H1 (cell line): ENCODE measurements at regions not wholly inside any gene's neighbourhood (a gene's known extent, or its start where the extent isn't known, plus 50 kb on each side); places are given as distances from the start of the nearest gene placed in this dataset.
A peak's percentile ranks its signal among the peaks of the same experiment; 100 is the strongest.

ENCODE experiments used
- CTCF ChIA-PET: fragments of 300-600 bp; sonication (Branson Sonifier 250); formaldehyde crosslinking; loops from one replicate; lab custom pipeline; 2021; ENCODE audit not compliant: partially characterized antibody; lab: Charles Lee
- POLR2A ChIA-PET: fragments of 300-600 bp; sonication (Branson Sonifier 250); formaldehyde crosslinking; loops from one replicate; lab custom pipeline; 2021; ENCODE audit warnings: inconsistent platforms; ENCODE audit not compliant: partially characterized antibody; lab: Charles Lee
- DNase-seq, 2 experiments: peaks; one replicate each; pipeline versions ENCODE4 v3.0.0 to v3.0.0-alpha.2; 2010 to 2022; ENCODE audit warnings: low spot score in 2 of 2, low read depth in 1 of 2, mixed read lengths in 1 of 2
- FAIRE-seq: peaks from 2 replicates; lab custom pipeline; 2011; peaks lifted over from hg19 to GRCh38; lab: Jason Lieb, UNC
- H2AFZ ChIP-seq: 2 replicates; pipeline ENCODE4 v1.8.1; 2012; ENCODE audit warnings: low read length, inconsistent platforms
- H2AK5ac ChIP-seq: 2 replicates; pipeline ENCODE4 v1.6.1; 2013; ENCODE audit warnings: low read depth, low read length
- H2BK120ac ChIP-seq: replicated peaks from 2 replicates; pipeline ENCODE3; 2013; ENCODE audit warnings: low read depth, low read length, inconsistent platforms
- H2BK12ac ChIP-seq: 2 replicates; pipeline ENCODE4 v1.6.1; 2013; ENCODE audit warnings: low read depth, low read length
- H2BK15ac ChIP-seq: 2 replicates; pipeline ENCODE4 v1.6.1; 2013; ENCODE audit warnings: low read length
- H2BK20ac ChIP-seq: 2 replicates; pipeline ENCODE4 v1.6.1; 2013; ENCODE audit warnings: low read length
- H2BK5ac ChIP-seq: 2 replicates; pipeline ENCODE4 v1.6.1; 2013; ENCODE audit warnings: low read depth, low read length
- H3K14ac ChIP-seq: 2 replicates; pipeline ENCODE4 v1.6.1; 2013; ENCODE audit warnings: inconsistent platforms; ENCODE audit not compliant: insufficient read length
- H3K18ac ChIP-seq: 2 replicates; pipeline ENCODE4 v1.6.1; 2013; ENCODE audit warnings: low read length; ENCODE audit errors: extremely low read depth
- H3K23ac ChIP-seq: 2 replicates; pipeline ENCODE4 v1.6.1; 2013; ENCODE audit warnings: inconsistent platforms; ENCODE audit not compliant: insufficient read length
- H3K23me2 ChIP-seq: 2 replicates; pipeline ENCODE4 v1.6.1; 2013; ENCODE audit warnings: low read depth, low read length
- H3K27ac ChIP-seq: 2 replicates; pipeline ENCODE4 v1.6.1; 2011; ENCODE audit warnings: low read depth, low read length, inconsistent platforms
- H3K27me3 ChIP-seq, 4 experiments: replicated peaks in 1 of 4; 1 replicate in 1 of 4; 2 replicates in 3 of 4; pipeline versions ENCODE4 v1.6.1 to v1.8.1; 2011 to 2013; ENCODE audit warnings: low read length in 3 of 4, mild to moderate bottlenecking in 3 of 4, inconsistent platforms in 2 of 4, mixed read lengths in 2 of 4, moderate library complexity in 1 of 4; ENCODE audit not compliant: control insufficient read depth in 3 of 4, insufficient read depth in 3 of 4; ENCODE audit errors: extremely low read depth in 1 of 4
- H3K36me3 ChIP-seq, 4 experiments: 2 replicates each; pipeline versions ENCODE4 v1.6.1 to v1.8.1; 2011 to 2013; ENCODE audit warnings: mild to moderate bottlenecking in 4 of 4, low read length in 3 of 4, moderate library complexity in 2 of 4, control low read depth in 1 of 4, inconsistent platforms in 1 of 4; ENCODE audit not compliant: insufficient read depth in 4 of 4, control insufficient read depth in 2 of 4
- H3K4ac ChIP-seq: replicated peaks from 2 replicates; pipeline ENCODE3; 2013; ENCODE audit warnings: low read length, low read depth, mixed read lengths, inconsistent platforms; ENCODE audit not compliant: insufficient read length
- H3K4me1 ChIP-seq, 4 experiments: replicated peaks in 1 of 4; 1 replicate in 1 of 4; 2 replicates in 3 of 4; pipeline versions ENCODE4 v1.6.1 to v1.8.1; 2011 to 2013; ENCODE audit warnings: low read length in 3 of 4, inconsistent platforms in 2 of 4, mixed read lengths in 1 of 4; ENCODE audit not compliant: insufficient read depth in 4 of 4, control insufficient read depth in 3 of 4
- H3K4me2 ChIP-seq, 2 experiments: 2 replicates each; pipeline versions ENCODE4 v1.6.1 to v1.8.1; 2011 to 2013; ENCODE audit warnings: low read depth in 2 of 2, low read length in 2 of 2, control low read depth in 1 of 2, inconsistent platforms in 1 of 2, mild to moderate bottlenecking in 1 of 2; ENCODE audit not compliant: insufficient read depth in 1 of 2
- H3K4me3 ChIP-seq, 4 experiments: fragments of 200-600, 300-600 bp in 1 of 4; sonication (generic), shearing (Covaris generic), sonication (Bioruptor Twin) in 1 of 4; 2 replicates each; pipeline versions ENCODE4 v1.5.1 to v1.8.1; 2011 to 2016; ENCODE audit warnings: low read length in 4 of 4, low read depth in 3 of 4, control low read depth in 2 of 4, inconsistent platforms in 2 of 4, mild to moderate bottlenecking in 2 of 4, mixed read lengths in 1 of 4, moderate library complexity in 1 of 4; ENCODE audit not compliant: insufficient read depth in 2 of 4; ENCODE audit errors: extremely low read depth in 1 of 4
- H3K56ac ChIP-seq: replicated peaks from 2 replicates; pipeline ENCODE3; 2013; ENCODE audit warnings: low read depth, mild to moderate bottlenecking, mixed read lengths, low read length, inconsistent platforms; ENCODE audit not compliant: insufficient read length
- H3K79me1 ChIP-seq: 2 replicates; pipeline ENCODE4 v1.6.1; 2013; ENCODE audit warnings: low read depth, low read length, control low read depth
- H3K79me2 ChIP-seq, 2 experiments: 2 replicates each; pipeline versions ENCODE4 v1.6.1 to v1.8.1; 2012 to 2013; ENCODE audit warnings: low read length in 2 of 2, mild to moderate bottlenecking in 2 of 2, inconsistent platforms in 1 of 2; ENCODE audit not compliant: insufficient read depth in 2 of 2, control insufficient read depth in 1 of 2
- H3K9ac ChIP-seq, 4 experiments: replicated peaks in 1 of 4; 1 replicate in 1 of 4; 2 replicates in 3 of 4; pipeline versions ENCODE4 v1.6.1 to v1.8.1; 2011 to 2013; ENCODE audit warnings: low read depth in 3 of 4, low read length in 3 of 4, control low read depth in 2 of 4, mild to moderate bottlenecking in 2 of 4, moderate library complexity in 2 of 4, inconsistent platforms in 1 of 4; ENCODE audit errors: extremely low read depth in 1 of 4
- H3K9me3 ChIP-seq, 2 experiments: 2 replicates each; pipeline versions ENCODE4 v1.6.1 to v1.8.1; 2012 to 2013; ENCODE audit warnings: mild to moderate bottlenecking in 2 of 2, moderate library complexity in 2 of 2, control low read depth in 1 of 2, inconsistent platforms in 1 of 2, low read depth in 1 of 2, low read length in 1 of 2, mixed read lengths in 1 of 2; ENCODE audit not compliant: insufficient read depth in 2 of 2
- H4K20me1 ChIP-seq, 2 experiments: replicated peaks in 1 of 2; 2 replicates each; pipeline versions ENCODE3 to v1.8.1; 2011 to 2013; ENCODE audit warnings: inconsistent platforms in 2 of 2, low read length in 2 of 2, mild to moderate bottlenecking in 1 of 2; ENCODE audit not compliant: insufficient read depth in 2 of 2, control insufficient read depth in 1 of 2
- H4K5ac ChIP-seq: 2 replicates; pipeline ENCODE4 v1.6.1; 2013; ENCODE audit warnings: low read length, low read depth, mixed read lengths, inconsistent platforms; ENCODE audit not compliant: insufficient read length
- H4K8ac ChIP-seq: 2 replicates; pipeline ENCODE4 v1.8.0; 2013; ENCODE audit warnings: mild to moderate bottlenecking, moderate library complexity, low read length, inconsistent platforms; ENCODE audit not compliant: insufficient read depth; ENCODE audit errors: extremely low read depth
- H4K91ac ChIP-seq: replicated peaks from 2 replicates; pipeline ENCODE3; 2013; ENCODE audit warnings: low read length, mixed read lengths, inconsistent platforms; ENCODE audit not compliant: insufficient read length
- NRF1 ChIP-seq: IDR thresholded peaks from 2 replicates; pipeline ENCODE4 v1.6.1; 2011; ENCODE audit warnings: mild to moderate bottlenecking, low read depth, low read length, improper control_type of control experiment
- RAD21 ChIP-seq, 2 experiments: IDR thresholded peaks in 1 of 2; conservative IDR thresholded peaks in 1 of 2; 2 replicates each; pipeline ENCODE4 v1.6.1; 2011; ENCODE audit warnings: low read depth in 2 of 2, low read length in 2 of 2, improper control_type of control experiment in 1 of 2, inconsistent platforms in 1 of 2, mild to moderate bottlenecking in 1 of 2, moderate library complexity in 1 of 2
- SAP30 ChIP-seq: fragments of 300-600 bp; sonication (generic); IDR thresholded peaks from 2 replicates; pipeline ENCODE4 v1.7.1; 2012; ENCODE audit warnings: low read length, moderate library complexity, mild to moderate bottlenecking, inconsistent platforms; ENCODE audit not compliant: insufficient read depth, insufficient replicate concordance
- WGBS, 2 experiments: shearing (Covaris generic) in 1 of 2; methylation state at CpG; one replicate each; pipeline versions ENCODE4 v1.1.6 to v1.1.7; 2013 to 2015; ENCODE audit warnings: low lambda C conversion rate in 2 of 2, mixed read lengths in 2 of 2, inconsistent platforms in 1 of 2, low coverage in 1 of 2, missing lambda C conversion rate in 1 of 2; ENCODE audit not compliant: insufficient replicate concordance in 2 of 2, insufficient coverage in 1 of 2, insufficient read length in 1 of 2; ENCODE audit errors: extremely low coverage in 1 of 2, missing lambda C conversion rate in 1 of 2; 5-methylcytosine and 5-hydroxymethylcytosine counted together
- TF ChIP-seq, protein P1 (sequence below), 3 experiments: IDR thresholded peaks; 1 replicate in 2 of 3; 2 replicates in 1 of 3; pipeline versions ENCODE4 v1.5.1 to v1.6.1; 2011; ENCODE audit warnings: low read length in 3 of 3, mild to moderate bottlenecking in 3 of 3, inconsistent platforms in 2 of 3, low read depth in 1 of 3, moderate library complexity in 1 of 3; ENCODE audit not compliant: insufficient read depth in 1 of 3; ENCODE audit errors: control extremely low read depth in 1 of 3
- TF ChIP-seq, protein P2 (sequence below): IDR thresholded peaks from 2 replicates; pipeline ENCODE4 v1.6.1; 2012; ENCODE audit warnings: inconsistent platforms

DNA sequence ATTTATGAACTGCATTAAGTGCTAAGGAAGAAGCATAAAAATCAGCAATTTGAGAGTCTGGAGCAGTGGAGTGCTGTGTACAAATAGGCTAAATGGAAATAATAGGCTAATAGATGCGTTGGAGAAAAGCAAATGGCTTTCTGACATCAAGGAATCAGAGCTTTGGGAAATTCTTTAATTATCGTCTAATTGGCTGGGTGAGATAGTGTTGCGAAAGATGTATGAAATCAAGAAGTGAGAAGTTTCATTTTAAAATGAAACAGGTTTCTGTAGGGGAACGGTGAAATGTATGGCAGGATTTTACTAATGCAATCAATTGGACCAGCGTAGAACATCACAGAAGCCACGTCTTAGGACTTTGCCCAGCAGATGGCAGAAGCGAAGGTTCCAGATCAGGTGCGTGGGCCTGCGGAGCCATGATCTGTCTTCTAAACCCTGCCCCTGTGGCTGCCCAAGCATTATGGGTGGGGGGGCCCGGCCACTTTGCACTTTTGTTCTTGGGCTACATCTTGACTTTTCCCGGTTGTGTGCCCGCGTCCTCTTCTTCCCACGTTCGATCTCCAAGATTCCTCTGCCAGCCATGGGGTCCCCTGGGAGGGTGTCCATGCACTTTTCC, 118.5 kb upstream of the SHISA3 start:
- Histone ChIP-seq H3K4me3 (no peak overlapping the region), H3K56ac (no peak overlapping the region), H4K5ac (no peak overlapping the region), H2BK15ac (no peak overlapping the region), H3K4me2 (no peak overlapping the region), H2BK5ac (no peak overlapping the region), H3K4ac (no peak overlapping the region), H2BK20ac (no peak overlapping the region), H3K9me3 (no peaks in the 10 kb centered on the region), H3K14ac (no peak overlapping the region), H3K79me1 (no peaks in the 10 kb centered on the region), H4K91ac (no peak overlapping the region), H3K27me3 (no peaks in the 10 kb centered on the region), H2BK12ac (no peak overlapping the region), H2AFZ (no peak overlapping the region), H3K36me3 (no peaks in the 10 kb centered on the region), H3K18ac (no peak overlapping the region), H2AK5ac (no peak overlapping the region), H2BK120ac (no peak overlapping the region), H3K23me2 (no peaks in the 10 kb centered on the region), H4K20me1 (no peaks in the 10 kb centered on the region), H3K79me2 (no peaks in the 10 kb centered on the region), H3K4me1 (peaks cover 2 to 4% (median 3%) of the 10 kb centered on the region in 4 experiments; a peak in 5 of 7 replicates), H4K8ac (no peak overlapping the region), H3K9ac (no peak overlapping the region), H3K27ac (no peak overlapping the region), H3K23ac (no peak overlapping the region)
- DNase-seq (no peak), FAIRE-seq (no peak)
- ChIA-PET POLR2A (no interaction called here), CTCF (interaction anchor here (0.6 to 10.0 kb wide), 10 partner anchors 20 to 358 kb away, joined by 3 to 150 read pairs (median 4); no protein-coding TSS in a partner anchor)
- TF ChIP-seq RAD21 (IDR thresholded peaks at IDR 0.05 in 1 of 2, conservative IDR thresholded peaks at IDR 0.05 in 1 of 2; ENCODE audit: low read depth in 2 of 2, low read length in 2 of 2) (peak; percentile 22 to 34; a peak in 3 of 4 replicates), SAP30 (no peak), NRF1 (no peak)
- TF ChIP-seq, protein P1, sequence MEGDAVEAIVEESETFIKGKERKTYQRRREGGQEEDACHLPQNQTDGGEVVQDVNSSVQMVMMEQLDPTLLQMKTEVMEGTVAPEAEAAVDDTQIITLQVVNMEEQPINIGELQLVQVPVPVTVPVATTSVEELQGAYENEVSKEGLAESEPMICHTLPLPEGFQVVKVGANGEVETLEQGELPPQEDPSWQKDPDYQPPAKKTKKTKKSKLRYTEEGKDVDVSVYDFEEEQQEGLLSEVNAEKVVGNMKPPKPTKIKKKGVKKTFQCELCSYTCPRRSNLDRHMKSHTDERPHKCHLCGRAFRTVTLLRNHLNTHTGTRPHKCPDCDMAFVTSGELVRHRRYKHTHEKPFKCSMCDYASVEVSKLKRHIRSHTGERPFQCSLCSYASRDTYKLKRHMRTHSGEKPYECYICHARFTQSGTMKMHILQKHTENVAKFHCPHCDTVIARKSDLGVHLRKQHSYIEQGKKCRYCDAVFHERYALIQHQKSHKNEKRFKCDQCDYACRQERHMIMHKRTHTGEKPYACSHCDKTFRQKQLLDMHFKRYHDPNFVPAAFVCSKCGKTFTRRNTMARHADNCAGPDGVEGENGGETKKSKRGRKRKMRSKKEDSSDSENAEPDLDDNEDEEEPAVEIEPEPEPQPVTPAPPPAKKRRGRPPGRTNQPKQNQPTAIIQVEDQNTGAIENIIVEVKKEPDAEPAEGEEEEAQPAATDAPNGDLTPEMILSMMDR (IDR thresholded peaks at IDR 0.05; ENCODE audit: control extremely low read depth in 1 of 3, insufficient read depth in 1 of 3, low read depth in 1 of 3, low read length in 3 of 3) = peak; percentile 11 to 39 (median 34); a peak in 3 of 4 replicates
- TF ChIP-seq, protein P2, sequence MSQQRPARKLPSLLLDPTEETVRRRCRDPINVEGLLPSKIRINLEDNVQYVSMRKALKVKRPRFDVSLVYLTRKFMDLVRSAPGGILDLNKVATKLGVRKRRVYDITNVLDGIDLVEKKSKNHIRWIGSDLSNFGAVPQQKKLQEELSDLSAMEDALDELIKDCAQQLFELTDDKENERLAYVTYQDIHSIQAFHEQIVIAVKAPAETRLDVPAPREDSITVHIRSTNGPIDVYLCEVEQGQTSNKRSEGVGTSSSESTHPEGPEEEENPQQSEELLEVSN = no peak
- WGBS, 2 experiments = 92 to 100% methylated on average over 1 to 15 of the region's 15 CpGs
